ENCODE measurements at regions not wholly inside any gene's neighbourhood (a gene's known extent, or its start where the extent isn't known, plus 50 kb on each side); places are given as distances from the start of the nearest gene placed in this dataset.

DNA sequence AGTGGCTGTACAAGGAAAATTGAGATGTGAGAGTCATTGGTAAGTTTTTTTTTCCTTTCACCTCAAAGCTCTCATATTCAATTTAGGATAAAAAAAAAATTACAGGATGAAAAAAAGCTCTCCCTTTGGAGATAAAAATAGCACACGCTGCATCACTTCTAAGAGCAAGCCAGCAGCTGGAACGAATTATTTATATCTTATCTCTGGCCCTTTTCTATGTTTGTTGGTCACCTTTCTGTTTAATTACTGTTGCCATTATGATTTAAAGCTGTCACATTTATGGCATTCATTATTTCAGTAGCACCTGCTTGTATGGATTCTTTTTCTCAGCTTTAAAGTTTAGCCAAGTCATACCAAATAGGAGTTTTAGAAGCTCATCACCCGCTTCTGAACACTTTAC is 171.6 kb upstream of the PDZRN3 start:
- DNase-seq (ENCODE audit: low spot score), result no peak

DNA sequence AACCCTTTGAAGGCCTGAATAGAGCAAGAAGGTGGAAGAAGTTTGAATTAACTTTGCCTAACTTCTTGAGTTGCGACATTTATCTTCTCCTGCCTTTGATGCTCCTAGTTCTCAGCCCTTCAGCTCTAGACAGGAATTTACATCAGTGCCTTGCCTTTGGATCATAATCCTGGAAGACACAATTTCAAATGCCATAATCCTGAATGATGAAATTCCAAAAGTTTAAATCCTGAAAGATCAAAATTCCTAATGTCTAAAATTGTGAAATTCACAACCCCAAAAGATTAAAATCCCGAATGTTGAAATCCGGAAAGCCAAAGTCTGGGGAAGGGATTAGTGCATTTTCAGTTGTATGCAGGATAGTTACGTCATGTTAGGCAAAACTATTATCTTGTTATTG is 166.6 kb upstream of the PDZRN3 start:
- DNase-seq (ENCODE audit: low spot score), result no peak

DNA sequence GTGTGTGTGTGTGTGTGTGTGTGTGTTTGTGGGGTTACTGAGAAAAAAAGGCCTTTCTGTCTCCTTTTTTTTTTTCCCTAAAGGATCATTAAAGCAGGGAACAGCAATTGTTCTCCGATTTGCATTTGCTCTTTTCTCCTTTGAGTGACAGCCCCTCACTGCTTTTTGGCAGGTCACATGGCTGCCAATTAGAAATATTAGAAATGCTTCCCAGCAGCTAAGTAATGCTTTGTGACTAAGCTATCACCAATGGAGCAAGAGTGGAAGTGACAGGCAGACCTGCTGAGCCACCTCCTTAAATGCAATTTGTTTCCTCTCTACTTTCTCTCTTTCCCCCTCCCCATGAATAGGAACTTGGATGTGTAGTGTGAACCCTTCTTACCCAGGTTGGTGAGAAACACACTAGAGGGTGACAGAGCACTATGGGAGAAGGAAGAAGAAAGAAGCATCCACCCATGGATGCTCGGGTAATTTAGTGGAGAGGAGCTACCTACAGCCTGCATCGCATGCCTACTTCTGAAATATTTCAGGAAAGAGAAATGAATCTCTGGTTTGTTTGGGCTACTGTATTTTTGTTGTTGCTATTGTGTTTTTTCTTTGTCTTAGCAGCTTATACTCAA is 165.2 kb upstream of the PDZRN3 start:
- no peak for DNase-seq (ENCODE audit: low spot score)

DNA sequence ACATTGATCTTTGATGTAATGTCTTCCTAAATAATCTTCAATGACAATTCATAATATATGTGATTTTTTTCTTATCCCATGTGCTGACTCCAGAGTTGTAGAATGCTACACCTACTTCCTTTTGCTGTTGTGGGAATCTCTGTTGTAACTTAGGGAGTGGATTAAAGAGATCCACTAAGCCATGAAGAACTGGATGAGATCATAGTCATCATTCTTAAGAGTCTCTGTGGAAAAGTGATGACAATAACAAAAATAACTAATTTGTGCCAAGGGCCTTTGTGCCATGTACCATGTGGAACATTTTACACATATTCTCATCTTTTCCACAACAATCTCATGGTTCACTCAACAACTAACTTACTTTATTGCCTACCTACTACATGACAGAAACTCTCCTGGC is 162.9 kb upstream of the PDZRN3 start:
- DNase-seq (ENCODE audit: low spot score), result no peak

DNA sequence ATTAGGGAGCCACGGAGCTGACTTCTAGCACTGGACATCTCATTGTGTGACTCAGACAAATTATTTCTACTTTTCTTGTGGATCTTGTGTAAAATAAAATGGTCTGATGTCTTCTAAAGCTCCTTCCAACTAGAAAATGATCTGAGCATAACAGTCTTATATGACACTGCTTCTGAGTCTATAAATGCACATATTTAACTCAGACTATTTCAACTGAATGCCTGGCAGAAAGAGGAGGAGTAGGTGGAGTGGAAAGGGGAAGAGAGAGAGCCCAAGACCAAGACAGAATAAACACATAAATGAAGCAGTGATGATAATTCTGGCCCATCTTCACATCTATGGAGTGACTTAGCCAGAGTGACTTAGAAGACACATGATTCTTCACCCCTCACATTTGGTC is 162.3 kb upstream of the PDZRN3 start:
- no peak for DNase-seq (ENCODE audit: low spot score)

DNA sequence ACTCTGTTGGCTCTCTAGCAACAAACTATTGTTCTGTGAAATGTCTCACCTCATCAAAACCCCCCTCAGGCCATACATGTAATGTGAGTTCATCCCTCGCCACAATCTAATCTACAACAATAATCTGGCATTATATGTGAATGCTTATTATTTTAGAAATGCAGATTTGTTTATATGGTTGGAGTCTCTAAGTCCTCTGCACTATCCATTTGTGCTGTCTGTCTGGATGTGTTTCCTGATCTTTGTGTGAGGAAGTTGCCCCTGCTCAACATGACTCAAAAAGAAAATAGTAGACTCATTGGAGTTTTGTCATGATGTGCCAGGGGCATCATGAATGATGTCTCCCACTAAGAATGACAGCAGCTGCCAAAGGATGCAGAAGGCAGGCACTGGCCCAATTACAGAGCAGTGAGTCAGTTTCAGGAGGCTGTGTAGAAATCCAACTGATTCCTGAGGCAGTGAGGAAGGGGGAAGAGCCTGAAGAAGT is 161.6 kb upstream of the PDZRN3 start:
- DNase-seq (ENCODE audit: low spot score), result no peak

DNA sequence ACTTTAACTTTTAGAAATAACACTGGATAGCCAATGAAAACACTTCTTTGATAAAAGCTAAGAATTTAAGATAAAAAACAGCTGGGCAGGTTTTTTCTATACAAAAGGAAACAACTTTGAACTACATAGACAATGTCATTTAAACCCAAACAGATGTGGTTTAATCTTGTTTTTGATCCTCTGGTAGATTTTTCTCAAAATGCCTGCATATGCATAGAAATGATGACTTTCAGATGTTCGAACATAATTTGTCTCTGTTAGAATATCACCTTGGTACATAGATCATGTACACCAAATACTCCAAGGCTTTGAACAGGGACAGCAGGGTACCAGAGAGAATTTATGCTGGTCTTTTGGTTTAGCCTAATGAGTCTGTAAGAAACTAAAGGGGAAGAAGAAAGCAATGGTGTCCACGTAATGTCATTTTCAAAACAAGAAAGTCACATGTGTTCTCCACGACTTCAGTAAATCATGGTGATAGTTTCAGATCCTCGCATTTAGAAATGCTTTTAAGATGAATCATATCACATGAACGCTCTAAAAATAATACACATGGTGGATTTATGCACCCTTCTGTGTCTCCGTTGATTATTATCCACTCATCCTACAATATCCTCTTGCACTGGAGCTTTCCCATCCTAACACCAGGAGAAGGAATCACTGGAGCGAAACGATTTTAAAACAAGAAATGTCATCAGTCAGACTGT is 160.1 kb upstream of the PDZRN3 start:
- DNase-seq (ENCODE audit: low spot score), result no peak

DNA sequence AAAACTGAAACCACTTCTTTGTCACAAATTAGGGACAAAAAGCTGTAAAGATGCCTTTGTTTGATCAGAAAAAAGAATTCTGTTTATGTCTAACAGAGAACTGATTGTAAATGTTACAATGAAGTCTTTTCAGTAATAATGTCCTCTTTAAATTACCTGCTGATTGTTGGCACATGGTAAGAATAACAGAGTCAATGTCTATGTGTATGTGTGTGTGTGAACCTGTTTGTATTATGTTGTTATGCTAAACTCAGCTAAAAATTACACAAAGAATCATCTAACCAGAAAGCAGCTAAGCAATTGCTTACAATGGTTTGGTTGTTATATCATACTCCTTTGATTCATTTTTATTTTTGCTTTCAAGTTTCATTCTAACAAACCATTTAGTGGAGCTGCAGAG is 159.1 kb upstream of the PDZRN3 start:
- DNase-seq (ENCODE audit: low spot score), result no peak

DNA sequence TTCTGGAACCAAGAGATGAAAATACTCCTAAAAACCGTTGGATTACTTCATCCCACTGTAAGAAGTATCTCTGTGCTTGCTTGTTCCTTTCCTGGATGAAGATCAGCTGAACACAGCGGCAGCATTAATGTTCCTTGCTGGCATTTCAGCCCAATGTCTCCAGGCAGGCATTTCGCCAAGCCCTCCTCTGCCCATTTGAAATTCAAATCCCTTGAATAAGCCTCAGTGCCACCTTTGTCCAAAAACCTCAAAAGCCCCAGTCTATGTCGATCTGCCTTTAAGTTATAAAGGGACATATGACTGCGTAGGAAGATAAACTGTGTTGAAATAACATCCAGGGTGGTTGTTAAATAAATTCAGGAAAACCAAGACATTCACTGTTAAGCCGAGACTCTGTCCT is 156.8 kb upstream of the PDZRN3 start:
- DNase-seq (ENCODE audit: low spot score), result no peak

DNA sequence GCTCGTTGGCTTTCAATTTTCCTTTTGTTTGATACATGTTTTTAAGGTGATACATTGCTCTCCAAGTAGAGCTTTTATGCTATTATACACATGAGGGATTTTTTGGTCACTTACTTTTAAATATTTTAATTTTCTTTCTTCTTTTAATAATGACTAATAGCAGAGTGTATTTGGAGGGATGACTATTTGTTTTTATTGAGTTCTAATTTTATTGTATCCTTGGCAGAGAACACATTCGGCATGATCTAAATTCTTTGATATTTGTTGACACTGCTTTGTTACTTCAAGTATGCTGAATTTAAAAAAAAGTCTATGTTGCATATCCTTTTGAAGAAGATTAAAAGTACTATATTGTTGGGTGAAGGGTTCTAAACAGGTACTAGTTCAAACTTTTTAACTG is 149.9 kb upstream of the PDZRN3 start:
- DNase-seq (ENCODE audit: low spot score), result no peak

DNA sequence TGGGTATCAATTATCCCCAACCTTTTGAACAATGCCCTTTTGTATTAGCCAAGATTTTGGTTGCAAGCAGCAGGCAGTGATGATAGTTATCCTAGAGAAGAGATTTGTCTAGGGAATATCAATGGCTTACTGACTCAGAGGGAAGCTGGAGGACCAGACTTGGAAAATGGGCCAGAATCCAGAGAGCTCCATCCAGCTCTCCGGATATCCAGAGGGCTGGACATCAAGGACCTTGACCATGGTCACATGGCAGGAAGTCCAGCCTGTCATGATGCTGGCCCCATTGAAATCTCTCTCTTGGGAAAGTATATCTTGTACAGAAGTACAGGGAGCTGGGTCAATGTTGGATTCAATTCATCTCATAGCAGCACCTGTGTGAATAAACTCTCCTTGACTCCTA is 148.5 kb upstream of the PDZRN3 start:
- no peak for DNase-seq (ENCODE audit: low spot score)

DNA sequence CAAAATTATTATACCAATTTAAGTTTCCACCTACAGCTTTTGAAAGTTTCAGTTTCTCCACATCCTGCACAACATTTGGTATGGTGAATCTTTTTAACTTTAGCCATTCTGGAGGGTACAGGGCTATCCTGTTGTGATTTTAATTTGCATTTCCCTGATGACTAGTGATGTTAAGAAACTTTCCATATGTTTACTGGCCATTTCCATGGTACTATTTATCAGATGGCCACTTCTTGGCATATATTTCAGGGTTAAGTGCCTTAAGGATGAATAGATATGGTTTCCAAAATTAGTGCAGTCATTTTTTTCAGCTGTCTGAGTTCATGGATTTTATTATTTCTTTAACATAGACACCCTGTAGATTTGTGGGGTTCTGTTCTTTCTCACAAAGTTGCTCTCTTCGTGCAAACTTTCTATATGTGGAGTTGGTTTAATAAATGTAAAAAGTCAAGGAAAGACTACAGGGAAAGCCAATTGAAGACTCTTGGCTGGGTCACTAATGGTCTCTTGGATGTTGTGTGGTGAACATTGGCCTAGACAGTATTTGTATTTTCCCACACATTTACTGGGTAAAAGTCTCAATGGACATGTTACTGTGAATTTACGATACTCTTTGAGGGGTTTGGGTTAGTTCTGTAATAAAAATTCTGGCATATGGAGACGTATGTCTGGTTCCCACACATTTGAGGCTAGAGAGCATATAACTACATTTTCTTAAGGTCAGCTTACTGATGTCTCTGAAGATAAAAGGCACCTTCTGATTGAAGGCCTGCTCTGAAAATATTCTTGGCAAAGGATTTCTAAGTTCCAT is 147.5 kb upstream of the PDZRN3 start:
- DNase-seq (ENCODE audit: low spot score), result no peak

DNA sequence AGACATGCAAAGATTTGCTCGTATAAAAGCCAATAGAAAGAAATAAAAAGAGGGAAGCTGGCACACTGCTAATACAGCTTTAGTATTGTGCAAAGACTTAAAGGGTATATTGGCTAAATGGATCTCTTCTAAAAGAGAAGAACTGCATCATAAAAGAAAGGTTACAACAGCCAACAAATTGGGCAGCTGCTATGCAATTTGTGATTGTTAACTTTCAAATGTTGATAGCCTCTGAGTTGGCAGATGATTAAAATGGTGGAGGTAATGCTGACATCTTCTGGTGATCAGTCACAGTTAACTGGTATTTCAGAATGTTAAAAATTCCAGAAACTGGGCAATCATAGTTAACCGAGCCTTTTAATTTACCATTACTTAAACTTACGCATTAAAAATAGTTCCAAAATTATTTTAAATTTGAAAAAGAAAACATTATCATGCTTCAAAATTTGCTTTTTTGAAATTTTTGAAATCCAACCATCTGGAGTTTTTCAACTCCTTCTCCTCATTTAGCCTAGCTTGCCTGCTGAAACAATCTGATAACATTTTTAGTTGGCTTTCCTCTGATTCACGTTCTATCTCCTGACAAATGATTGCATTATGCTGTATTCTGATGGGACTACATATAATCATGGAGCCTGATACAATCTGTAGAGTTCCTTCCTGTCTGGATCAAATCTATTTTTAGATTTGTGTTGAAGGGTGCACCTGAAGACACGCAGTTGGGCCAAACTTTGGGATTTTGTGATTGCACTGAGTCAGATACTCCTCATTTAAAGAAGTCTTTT is 144.0 kb upstream of the PDZRN3 start:
- DNase-seq (ENCODE audit: low spot score), result no peak

DNA sequence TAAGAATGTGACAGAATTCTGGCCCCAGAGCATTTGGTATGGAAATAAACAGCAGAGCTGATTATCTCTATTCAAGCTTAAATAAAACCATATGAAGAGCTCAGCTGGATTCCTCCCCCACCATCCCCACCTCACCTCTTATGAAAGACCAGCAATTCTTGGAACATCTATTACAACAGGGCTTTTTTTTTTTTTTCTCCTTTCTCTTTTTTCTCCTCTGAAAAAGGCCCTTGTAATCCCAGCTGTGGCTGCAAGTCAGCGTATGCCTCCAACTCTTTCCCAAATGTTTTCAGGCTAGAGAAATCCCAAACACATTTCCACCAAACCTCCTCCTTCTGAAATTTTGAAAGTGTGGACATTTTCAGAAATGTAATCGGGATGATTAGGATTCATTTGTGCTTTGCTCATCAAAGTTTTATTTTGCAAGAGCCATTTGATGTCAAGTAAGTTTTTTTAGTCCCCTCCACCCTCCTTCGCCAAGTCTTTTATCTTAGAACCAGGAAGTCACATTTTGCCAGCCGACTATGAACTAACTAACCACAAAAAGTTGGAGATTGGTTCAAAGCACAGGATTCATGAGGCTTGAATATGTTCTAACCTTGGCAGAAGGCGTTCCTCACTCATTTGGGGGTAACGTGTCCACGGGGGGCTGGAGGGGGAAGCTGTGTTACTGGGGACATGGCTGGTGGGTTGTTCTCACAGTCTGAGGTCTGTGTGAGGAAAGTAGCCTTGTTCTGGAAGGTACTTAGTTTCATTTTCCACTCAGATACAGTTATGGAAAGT is 142.0 kb upstream of the PDZRN3 start:
- no peak for DNase-seq (ENCODE audit: low spot score)

DNA sequence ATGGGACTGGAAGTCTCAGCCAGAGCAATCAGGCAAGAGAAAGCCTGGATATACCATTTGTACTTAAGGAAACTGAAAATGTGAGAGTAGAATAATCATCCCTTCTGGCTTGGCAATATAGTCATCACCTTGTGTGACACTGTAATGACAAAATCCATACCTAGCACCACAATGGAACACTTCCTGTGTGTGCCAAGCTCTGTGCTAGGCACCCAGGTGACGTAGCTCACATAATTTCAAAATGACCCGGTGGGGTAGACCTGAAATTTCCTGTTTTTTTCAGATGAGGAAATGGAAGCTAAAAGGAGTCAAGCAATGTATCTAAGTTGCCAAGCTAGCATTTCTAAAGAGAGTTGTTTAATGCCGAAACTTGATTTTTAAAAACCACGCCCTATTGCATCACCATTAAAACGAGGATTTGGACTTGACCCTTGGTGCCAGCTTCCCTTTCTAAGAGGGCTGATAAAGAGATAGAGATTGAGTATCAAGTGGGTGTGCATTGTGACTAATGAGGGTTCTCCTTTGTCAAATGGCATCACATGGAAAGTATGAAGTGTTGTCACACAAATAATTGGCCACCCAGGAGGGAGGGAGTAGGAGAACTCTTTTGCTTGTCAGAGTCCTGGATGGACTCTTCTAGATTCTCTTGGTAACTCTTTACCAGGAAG is 141.3 kb upstream of the PDZRN3 start:
- no peak for DNase-seq (ENCODE audit: low spot score)

DNA sequence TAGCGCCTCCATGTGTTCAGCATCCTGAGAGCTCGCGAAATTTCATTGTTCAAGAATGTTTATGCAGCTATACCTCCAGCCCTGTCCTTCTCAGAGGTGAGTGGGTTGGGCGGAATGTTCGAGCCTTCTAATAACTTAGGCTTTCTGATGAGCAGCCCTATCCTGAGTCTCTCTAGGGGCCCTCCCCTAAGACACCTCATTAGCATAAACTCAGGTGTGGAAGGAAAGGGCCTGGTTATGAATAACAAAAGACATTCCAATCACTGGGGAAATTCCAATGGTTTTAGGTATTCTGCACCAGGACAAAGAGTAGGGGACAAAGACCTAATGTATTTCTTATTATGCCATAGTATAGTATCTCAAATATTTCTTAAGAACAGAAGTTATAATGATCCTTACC is 138.1 kb upstream of the PDZRN3 start:
- DNase-seq (ENCODE audit: low spot score), result no peak

DNA sequence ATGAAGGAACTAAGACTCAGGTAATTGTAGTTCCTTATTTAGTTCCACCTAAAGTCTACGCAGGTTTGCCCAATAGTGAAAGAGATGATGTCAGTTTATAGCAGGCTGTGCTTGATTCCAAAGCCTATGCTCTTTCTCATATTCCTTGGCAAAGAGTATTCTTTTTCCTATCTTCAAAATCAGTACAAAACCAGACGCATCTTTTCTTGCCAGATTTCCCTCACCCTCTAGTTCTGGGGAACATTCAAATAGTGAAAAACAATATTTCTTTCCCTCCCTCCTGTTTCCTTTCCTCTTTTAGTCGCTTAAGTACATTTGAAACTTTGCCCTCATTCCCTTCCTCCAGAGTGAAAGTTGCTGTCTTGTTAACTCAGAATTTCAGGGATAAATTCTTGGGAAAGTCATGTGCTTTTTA is 134.6 kb upstream of the PDZRN3 start:
- DNase-seq (ENCODE audit: low spot score), result no peak

DNA sequence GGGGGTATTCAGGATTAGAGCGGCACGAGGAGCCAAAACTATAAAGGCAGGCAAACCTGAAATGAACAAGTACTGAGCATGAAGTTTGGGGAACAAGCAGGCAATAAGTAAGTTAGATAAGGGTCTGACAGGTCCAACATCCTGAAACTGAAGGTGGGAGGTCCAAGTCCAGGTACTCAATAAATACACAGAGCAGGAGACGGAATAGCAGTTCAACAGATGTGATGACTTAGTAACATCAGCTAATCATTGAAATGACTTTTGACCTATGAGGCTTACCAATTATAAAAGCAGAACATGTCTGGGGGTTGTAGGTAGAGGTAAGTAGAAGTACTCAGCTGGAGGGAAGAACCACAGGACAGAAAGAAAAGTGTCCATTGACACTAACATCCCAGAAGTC is 132.8 kb upstream of the PDZRN3 start:
- DNase-seq (ENCODE audit: low spot score), result no peak

DNA sequence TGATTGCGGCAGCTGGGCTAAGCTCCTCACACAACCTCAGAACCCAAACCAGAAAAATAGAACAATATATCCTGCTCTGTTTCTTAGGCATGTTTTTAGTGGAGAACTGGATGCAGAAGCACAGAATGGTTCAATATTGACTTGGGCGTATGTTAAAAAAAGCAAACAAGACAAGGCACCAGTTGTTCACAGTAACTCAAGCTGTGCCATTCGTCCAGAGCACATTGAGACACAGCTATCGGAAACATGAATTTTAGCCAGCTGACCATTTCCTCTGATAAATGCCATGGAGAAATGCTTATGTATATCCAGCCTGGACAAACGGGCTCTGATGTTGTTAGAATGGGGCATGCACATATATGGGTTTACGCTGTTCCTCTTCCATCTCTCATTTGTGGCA is 129.2 kb upstream of the PDZRN3 start:
- DNase-seq (ENCODE audit: low spot score), result no peak

DNA sequence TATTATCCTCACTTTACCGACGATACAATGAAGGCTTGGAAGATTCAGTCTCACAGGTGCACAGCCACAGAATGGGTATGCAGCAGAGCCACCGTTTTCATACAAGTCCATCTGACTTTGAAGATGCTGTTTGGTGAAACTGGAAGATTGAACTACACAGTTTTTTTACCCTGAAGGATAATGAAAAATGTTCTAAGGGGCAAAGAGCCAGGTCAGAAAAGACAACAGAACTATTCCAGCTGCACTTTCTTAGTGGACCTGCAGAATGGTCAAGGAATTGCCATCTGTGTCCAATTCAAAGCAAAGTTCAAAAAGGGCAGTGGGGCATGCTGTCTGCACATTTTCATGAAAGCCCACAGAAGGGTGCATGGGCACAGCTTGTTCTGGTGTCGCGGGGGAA is 127.6 kb upstream of the PDZRN3 start:
- no peak for DNase-seq (ENCODE audit: low spot score)

DNA sequence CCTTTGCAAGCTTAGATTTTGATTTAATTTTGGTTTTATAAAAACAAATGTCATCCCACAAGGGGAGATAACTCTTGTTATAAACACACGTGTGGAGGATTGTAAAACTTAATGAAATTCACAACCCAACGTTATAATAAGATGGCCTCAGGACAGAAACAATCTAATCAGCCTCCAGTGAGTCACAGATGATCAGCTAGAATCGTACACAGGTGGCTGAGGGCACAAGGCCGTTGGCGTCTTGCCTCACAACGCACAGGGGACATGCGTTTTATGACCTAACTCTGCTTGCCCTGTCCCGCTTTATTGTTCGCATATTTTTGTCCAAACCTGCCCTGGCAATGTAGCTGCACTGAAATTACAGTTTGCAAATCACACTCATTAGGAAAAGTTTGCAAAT is 121.9 kb upstream of the PDZRN3 start:
- no peak for DNase-seq (ENCODE audit: low spot score)

All from ecto neural progenitor cell (in vitro differentiated cells).